ENCODE measurements at regions not wholly inside any gene's neighbourhood (a gene's known extent, or its start where the extent isn't known, plus 50 kb on each side); places are given as distances from the start of the nearest gene placed in this dataset.
"Not testable (repeated sequence)": the region's sequence is repeated elsewhere in the genome, so short reads cannot be mapped to it uniquely, and the experiment has no call there.

DNA sequence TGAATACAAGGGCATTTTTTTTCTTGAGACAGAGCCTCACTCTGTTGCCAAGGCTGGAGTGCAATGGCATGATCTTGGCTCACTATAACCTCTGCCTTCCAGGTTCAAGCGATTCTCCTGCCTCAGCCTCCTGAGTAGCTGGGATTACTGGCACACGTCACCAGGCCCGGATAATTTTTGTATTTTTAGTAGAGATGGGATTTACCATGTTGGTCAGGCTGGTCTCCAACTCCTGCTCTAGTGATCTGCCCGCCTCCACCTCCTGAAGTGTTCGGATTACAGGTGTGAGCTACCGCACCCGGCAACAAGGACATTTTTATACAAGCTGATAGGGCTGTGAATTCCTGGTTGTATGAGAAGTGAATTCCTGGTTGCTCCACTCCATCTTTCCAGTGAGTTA, 577.7 kb upstream of the TPTE start:
- H3K4me1 ChIP-seq (ENCODE audit: control insufficient read depth, insufficient read depth, low read length); POLR2A ChIA-PET; H3K9me3 ChIP-seq (ENCODE audit: control insufficient read depth, insufficient read depth, low read depth, low read length); H3K27ac ChIP-seq (ENCODE audit: extremely low read depth, low read depth, low read length); H3K4me3 ChIP-seq (ENCODE audit: low read depth, low read length); CTCF ChIA-PET; H3K36me3 ChIP-seq (ENCODE audit: control insufficient read depth in 2 of 2, insufficient read depth in 1 of 2, low read length in 2 of 2): not testable (repeated sequence)

DNA sequence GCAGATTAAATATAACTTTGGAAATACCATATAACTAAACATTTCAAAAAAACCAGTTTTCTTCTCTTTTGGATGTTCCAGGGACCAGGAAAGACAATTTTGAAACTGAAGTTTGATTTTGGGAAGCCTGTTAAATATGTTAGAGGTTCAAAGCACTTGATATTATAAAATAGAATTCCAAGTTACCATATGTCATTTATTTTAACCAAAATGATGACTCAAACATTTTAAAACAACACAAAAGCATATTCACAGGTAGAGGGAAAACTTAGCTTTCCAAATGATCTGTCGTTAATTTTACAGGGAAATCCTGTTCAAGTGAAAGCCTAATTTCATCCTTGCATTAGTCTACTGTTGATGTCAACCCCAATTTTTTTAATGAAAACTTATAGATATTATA, 575.3 kb upstream of the TPTE start:
- H3K27ac ChIP-seq (ENCODE audit: extremely low read depth, low read depth, low read length); POLR2A ChIA-PET; CTCF ChIA-PET; H3K4me3 ChIP-seq (ENCODE audit: low read depth, low read length); H3K4me1 ChIP-seq (ENCODE audit: control insufficient read depth, insufficient read depth, low read length); H3K9me3 ChIP-seq (ENCODE audit: control insufficient read depth, insufficient read depth, low read depth, low read length); H3K36me3 ChIP-seq (ENCODE audit: control insufficient read depth in 2 of 2, insufficient read depth in 1 of 2, low read length in 2 of 2): not testable (repeated sequence)
- TF ChIP-seq SETDB1 (IDR thresholded peaks at IDR 0.05; ENCODE audit: insufficient read length, low read length) = peak; percentile 69

DNA sequence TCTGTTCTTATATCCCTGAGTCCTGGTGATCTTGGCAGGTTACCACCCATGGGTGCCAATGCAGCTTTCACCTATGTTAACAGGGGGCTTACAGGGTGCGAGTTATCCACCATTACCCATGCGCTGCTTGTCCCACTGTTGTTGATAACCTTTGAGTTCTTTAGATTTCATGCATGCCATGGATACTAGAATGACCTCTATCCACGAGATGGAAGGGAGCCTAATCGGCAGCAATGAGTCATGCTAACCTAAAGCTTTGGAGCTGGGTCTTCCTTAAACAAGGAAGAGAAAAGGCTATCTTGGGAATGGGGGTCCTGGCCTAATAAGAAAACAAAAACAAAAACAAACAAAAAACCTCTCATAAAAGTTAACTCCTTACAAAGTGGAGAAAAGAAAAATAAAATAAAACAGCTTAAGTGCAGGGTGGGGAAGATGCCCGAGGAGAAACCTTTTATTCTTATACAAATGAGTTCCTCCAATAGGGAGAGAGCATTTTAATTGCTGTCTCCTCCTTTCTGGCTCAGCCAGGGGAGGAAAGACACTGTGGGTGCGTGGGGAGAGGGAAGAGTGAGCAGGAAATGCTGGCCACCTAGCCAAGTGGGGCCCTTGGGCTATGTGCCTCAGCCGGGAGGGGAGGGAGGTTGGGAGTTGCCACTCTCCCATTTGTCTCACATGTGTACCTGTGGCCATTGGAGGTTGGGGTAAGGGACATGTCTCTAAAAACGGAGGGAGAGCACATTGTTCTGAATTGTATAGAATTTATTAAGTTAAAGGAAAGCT, 571.7 kb upstream of the TPTE start:
- POLR2A ChIA-PET; H3K9me3 ChIP-seq (ENCODE audit: control insufficient read depth, insufficient read depth, low read depth, low read length); CTCF ChIA-PET; H3K4me3 ChIP-seq (ENCODE audit: low read depth, low read length); H3K27ac ChIP-seq (ENCODE audit: extremely low read depth, low read depth, low read length); H3K4me1 ChIP-seq (ENCODE audit: control insufficient read depth, insufficient read depth, low read length); H3K36me3 ChIP-seq (ENCODE audit: control insufficient read depth in 2 of 2, insufficient read depth in 1 of 2, low read length in 2 of 2): not testable (repeated sequence)

DNA sequence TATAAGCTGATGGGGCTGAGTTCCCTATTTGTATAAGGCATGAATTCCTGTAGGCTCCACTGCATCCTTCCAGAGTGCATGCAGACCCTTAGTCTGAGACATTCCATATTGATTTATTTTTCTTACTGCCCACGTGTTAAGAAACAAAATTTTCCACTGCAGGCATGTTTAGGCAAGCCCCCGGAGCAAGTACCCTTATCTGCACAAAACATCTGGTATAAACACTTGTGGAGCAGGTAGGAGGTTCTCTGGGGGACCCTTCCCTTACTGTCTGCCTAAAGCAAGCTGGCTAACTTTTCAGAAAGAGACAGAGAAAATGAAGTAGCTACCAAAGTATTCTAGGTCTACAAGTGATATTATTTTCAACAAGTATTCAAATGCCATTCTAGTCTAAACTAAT, 571.0 kb upstream of the TPTE start:
- CTCF ChIA-PET = interaction anchor here (0.6 kb wide), 1 partner anchor 716 kb away, joined by 3 read pairs; no protein-coding TSS in a partner anchor
- H3K36me3 ChIP-seq (ENCODE audit: control insufficient read depth in 2 of 2, insufficient read depth in 1 of 2, low read length in 2 of 2); H3K4me3 ChIP-seq (ENCODE audit: low read depth, low read length); H3K27ac ChIP-seq (ENCODE audit: extremely low read depth, low read depth, low read length); H3K9me3 ChIP-seq (ENCODE audit: control insufficient read depth, insufficient read depth, low read depth, low read length); H3K4me1 ChIP-seq (ENCODE audit: control insufficient read depth, insufficient read depth, low read length); POLR2A ChIA-PET: not testable (repeated sequence)

DNA sequence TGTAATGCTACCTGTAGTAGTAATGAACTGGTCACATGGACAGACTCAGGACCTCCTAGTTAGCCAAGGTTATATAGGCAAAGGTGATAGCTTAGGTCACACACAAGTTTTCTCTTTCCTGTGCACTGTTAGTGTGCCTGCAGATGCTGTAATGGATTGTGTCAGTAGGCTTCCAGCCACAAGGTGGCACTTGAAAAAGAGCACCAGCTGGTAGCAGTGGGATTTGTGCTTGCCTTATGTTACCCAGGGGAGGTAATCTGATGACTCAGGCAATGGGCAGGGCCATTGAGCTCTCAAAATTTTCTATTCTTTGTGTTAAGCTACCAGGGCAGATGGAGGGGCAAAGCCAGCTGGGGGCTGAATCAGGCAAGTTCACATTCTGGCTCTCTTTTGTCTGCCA, 562.6 kb upstream of the TPTE start:
- H3K4me1 ChIP-seq (ENCODE audit: control insufficient read depth, insufficient read depth, low read length); H3K4me3 ChIP-seq (ENCODE audit: low read depth, low read length); H3K36me3 ChIP-seq (ENCODE audit: control insufficient read depth in 2 of 2, insufficient read depth in 1 of 2, low read length in 2 of 2); H3K27ac ChIP-seq (ENCODE audit: extremely low read depth, low read depth, low read length); H3K9me3 ChIP-seq (ENCODE audit: control insufficient read depth, insufficient read depth, low read depth, low read length); POLR2A ChIA-PET; CTCF ChIA-PET: not testable (repeated sequence)

DNA sequence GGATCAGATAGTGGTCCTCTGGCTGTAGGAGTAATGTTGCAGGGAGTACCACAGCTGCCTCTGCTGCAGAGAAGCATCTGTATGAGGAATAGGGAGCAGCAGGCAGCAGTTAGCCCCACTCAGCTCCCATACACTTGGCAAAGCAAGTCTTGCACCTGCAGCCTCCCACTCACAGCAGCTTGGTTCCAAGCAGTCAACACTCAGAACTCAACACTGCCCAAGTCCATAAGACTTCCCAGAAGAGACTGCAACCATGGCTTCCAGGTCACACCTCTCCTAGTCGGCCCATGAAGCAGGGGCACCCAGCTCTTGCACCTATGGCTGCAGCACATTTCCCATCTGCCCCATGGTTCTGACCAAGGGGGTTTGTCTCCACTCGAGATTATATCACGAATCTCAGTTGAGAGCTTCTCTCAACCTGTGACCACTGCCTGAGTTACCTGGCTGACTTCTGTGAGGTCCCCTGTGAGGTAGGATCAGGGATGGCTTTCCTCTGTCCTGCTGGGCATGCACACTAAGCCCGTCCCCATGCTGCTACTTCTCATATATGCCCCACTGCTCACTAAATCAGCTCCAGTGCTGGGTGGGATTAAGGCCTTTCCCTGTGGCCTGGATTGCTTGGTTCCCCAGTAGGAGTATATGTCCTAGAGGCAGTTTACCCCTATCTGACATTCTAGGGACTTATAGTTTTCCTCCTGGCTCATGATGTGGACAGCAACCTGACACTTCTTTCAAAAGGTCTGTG, 562.0 kb upstream of the TPTE start:
- H3K27ac ChIP-seq (ENCODE audit: extremely low read depth, low read depth, low read length); H3K4me3 ChIP-seq (ENCODE audit: low read depth, low read length); H3K9me3 ChIP-seq (ENCODE audit: control insufficient read depth, insufficient read depth, low read depth, low read length); POLR2A ChIA-PET; H3K4me1 ChIP-seq (ENCODE audit: control insufficient read depth, insufficient read depth, low read length); CTCF ChIA-PET; H3K36me3 ChIP-seq (ENCODE audit: control insufficient read depth in 2 of 2, insufficient read depth in 1 of 2, low read length in 2 of 2): not testable (repeated sequence)

DNA sequence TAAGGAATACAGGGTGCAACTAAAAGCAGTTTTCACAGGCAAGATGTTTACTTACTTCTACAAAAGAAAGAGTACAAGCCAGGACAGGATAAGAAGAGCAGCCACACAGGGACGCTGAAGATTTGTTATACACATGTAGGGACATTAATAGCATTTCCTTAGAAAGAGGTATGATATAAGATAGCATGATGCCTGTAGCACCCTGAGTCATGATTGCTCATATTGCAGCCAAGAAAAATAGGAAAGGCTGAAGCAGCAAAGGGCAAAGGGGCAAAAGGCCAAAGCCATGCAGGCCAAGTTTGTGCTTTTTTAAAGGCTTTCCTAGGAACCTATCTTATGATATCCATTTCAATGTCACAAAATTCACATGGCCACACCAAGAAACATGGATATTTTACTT, 552.0 kb upstream of the TPTE start:
- H3K4me3 ChIP-seq (ENCODE audit: low read depth, low read length); H3K27ac ChIP-seq (ENCODE audit: extremely low read depth, low read depth, low read length); H3K36me3 ChIP-seq (ENCODE audit: control insufficient read depth in 2 of 2, insufficient read depth in 1 of 2, low read length in 2 of 2); H3K4me1 ChIP-seq (ENCODE audit: control insufficient read depth, insufficient read depth, low read length); POLR2A ChIA-PET; H3K9me3 ChIP-seq (ENCODE audit: control insufficient read depth, insufficient read depth, low read depth, low read length); CTCF ChIA-PET: not testable (repeated sequence)

DNA sequence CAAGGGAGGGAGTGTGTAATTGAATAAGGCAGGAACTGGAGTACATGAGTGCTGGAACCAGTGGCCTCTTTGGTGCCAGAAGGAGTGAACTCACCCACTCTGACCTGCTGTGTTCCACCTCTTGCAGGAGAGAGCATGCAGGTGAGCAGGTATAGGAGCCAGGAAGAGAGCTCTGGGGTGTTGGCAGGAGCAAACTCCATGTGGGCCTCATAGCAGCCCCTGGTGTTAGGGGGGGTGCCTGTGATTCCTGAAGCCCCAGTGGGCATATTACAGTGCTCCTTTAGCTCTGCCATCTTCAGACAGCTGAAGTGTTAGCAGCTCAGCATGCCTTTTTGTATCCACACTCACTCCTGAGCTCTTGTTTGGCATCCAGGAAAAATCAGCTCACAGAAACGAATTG, 549.4 kb upstream of the TPTE start:
- POLR2A ChIA-PET, CTCF ChIA-PET: not testable (repeated sequence)

DNA sequence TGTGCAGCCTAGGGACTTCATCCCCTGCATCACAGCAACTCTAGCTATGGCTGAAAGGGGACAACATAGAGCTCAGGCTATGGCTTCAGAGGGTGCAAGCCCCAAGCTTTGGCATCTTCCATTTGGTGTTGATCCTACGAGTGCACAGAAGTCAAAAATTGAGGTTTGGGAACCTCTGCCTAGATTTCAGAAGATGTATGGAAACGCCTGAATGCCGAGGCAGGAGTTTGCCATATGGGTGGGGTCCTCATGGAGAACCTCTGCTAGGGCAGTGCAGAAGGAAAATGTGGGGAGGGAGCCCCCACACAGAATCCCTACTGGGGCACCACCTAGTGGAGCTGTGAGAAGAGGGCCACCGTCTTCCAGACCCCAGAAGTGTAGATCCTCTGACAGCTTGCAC, 543.0 kb upstream of the TPTE start:
- H3K4me1 ChIP-seq (ENCODE audit: control insufficient read depth, insufficient read depth, low read length); H3K9me3 ChIP-seq (ENCODE audit: control insufficient read depth, insufficient read depth, low read depth, low read length); CTCF ChIA-PET; POLR2A ChIA-PET; H3K4me3 ChIP-seq (ENCODE audit: low read depth, low read length); H3K27ac ChIP-seq (ENCODE audit: extremely low read depth, low read depth, low read length); H3K36me3 ChIP-seq (ENCODE audit: control insufficient read depth in 2 of 2, insufficient read depth in 1 of 2, low read length in 2 of 2): not testable (repeated sequence)

More for the DNA sequence above, 549.4 kb upstream of the TPTE start:
- H3K4me3 ChIP-seq (ENCODE audit: low read depth, low read length); H3K27ac ChIP-seq (ENCODE audit: extremely low read depth, low read depth, low read length); H3K4me1 ChIP-seq (ENCODE audit: control insufficient read depth, insufficient read depth, low read length); H3K9me3 ChIP-seq (ENCODE audit: control insufficient read depth, insufficient read depth, low read depth, low read length); H3K36me3 ChIP-seq (ENCODE audit: control insufficient read depth in 2 of 2, insufficient read depth in 1 of 2, low read length in 2 of 2): not testable (repeated sequence)

DNA sequence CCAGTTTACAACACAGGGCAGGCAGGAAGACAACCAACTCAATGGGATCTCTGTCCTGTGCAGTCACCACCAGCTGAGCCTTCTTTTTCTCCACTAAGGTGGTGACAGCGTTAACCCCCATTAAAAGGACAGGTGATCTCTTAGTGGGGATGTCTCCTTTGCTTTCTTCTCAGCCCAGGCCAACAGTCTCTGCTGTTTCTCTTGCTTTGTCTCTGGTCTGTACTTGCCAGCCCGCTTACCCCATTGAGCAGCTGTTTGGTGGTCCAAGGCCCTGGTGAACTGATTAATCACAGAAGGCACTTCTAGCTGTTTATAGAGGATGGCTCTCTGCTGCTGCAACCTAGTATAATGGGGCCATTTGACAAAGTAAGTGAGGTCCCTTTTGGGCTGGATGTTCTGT, 523.9 kb upstream of the TPTE start:
- H3K4me1 ChIP-seq (ENCODE audit: control insufficient read depth, insufficient read depth, low read length); POLR2A ChIA-PET; H3K36me3 ChIP-seq (ENCODE audit: control insufficient read depth in 2 of 2, insufficient read depth in 1 of 2, low read length in 2 of 2); H3K9me3 ChIP-seq (ENCODE audit: control insufficient read depth, insufficient read depth, low read depth, low read length); CTCF ChIA-PET; H3K4me3 ChIP-seq (ENCODE audit: low read depth, low read length); H3K27ac ChIP-seq (ENCODE audit: extremely low read depth, low read depth, low read length): not testable (repeated sequence)

DNA sequence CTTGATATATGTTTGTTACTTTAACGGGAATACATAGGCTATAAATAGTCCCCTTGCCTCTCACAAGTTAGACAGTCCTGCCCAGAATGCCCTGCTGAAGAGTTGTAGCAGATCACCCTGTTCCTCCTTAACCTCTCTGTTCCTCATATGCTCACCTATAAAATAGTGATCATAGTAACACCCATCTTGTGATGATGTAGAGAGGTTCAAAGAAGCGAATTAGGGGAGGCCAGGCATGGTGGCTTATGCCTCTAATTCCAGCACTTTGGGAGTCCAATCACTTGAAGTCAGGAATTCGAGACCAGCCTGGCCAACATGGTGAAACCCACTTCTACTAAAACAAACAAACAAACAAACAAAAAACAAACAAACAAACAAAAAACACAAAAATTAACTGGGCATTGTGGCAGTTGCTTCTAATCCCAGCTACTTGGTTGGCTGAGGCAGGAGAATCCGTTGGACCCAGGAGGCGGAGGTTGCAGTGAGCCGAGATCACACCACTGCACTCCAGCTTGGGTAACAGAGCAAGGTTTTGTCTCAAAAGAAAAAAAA, 518.5 kb upstream of the TPTE start:
- H3K9me3 ChIP-seq (ENCODE audit: control insufficient read depth, insufficient read depth, low read depth, low read length); CTCF ChIA-PET; POLR2A ChIA-PET: not testable (repeated sequence)

More for the DNA sequence above, 518.5 kb upstream of the TPTE start:
- not testable (repeated sequence) for H3K36me3 ChIP-seq (ENCODE audit: control insufficient read depth in 2 of 2, insufficient read depth in 1 of 2, low read length in 2 of 2); H3K27ac ChIP-seq (ENCODE audit: extremely low read depth, low read depth, low read length); H3K4me1 ChIP-seq (ENCODE audit: control insufficient read depth, insufficient read depth, low read length); H3K4me3 ChIP-seq (ENCODE audit: low read depth, low read length)
